Testis (tissue), 2 donors: ENCODE measurements at regions not wholly inside any gene's neighbourhood (a gene's known extent, or its start where the extent isn't known, plus 50 kb on each side); places are given as distances from the start of the nearest gene placed in this dataset.
A peak's percentile ranks its signal among the peaks of the same experiment; 100 is the strongest.
"Not testable (repeated sequence)": the region's sequence is repeated elsewhere in the genome, so short reads cannot be mapped to it uniquely, and the experiment has no call there.

Source experiments
- DNase-seq: peaks from one replicate; pipeline ENCODE4 v3.0.0-alpha.2; 2019
- H3K27ac ChIP-seq, 2 donors: fragments of 200-600 bp; sonication (generic); one replicate each; pipeline ENCODE4 v1.5.1; 2019
- H3K27me3 ChIP-seq: fragments of 200-600 bp; sonication (generic); one replicate; pipeline ENCODE4 v1.5.1; 2019
- H3K36me3 ChIP-seq: fragments of 200-600 bp; sonication (generic); one replicate; pipeline ENCODE4 v1.5.1; 2017; ENCODE audit warnings: low read depth; ENCODE audit errors: missing control alignments
- H3K4me1 ChIP-seq: fragments of 200-600 bp; sonication (generic); one replicate; pipeline ENCODE4 v1.5.1; 2019
- H3K4me3 ChIP-seq, 2 donors: fragments of 200-600 bp; sonication (generic); one replicate each; pipeline ENCODE4 v1.5.1; 2017 to 2019
- H3K9me3 ChIP-seq: fragments of 200-600 bp; sonication (generic); one replicate; pipeline ENCODE4 v1.5.1; 2017
- POLR2A ChIP-seq: fragments of 450-650 bp; IDR thresholded peaks from one replicate; pipeline ENCODE4 v1.6.1; 2017; ENCODE audit warnings: antibody characterized with exemption, mild to moderate bottlenecking, moderate library complexity
- WGBS, 2 donors: methylation state at CpG; one replicate each; pipeline ENCODE4 v1.1.5; 2018; 5-methylcytosine and 5-hydroxymethylcytosine counted together
- intact Hi-C: fragments of 100-400 bp; cut with DNase I; formaldehyde crosslinking; loops from one replicate; pipeline ENCODE4 v1.15.1; 2023; ENCODE audit warnings: low total_unique reads
- TF ChIP-seq, protein P1 (sequence below), 3 experiments: fragments of 450-650 bp in 2 of 3; fragments of 200-600 bp in 1 of 3; sonication (generic) in 1 of 3; IDR thresholded peaks; one replicate each; pipeline ENCODE4 v1.5.1; 2016 to 2019; ENCODE audit warnings: antibody characterized with exemption in 3 of 3, mild to moderate bottlenecking in 2 of 3, moderate library complexity in 1 of 3

DNA sequence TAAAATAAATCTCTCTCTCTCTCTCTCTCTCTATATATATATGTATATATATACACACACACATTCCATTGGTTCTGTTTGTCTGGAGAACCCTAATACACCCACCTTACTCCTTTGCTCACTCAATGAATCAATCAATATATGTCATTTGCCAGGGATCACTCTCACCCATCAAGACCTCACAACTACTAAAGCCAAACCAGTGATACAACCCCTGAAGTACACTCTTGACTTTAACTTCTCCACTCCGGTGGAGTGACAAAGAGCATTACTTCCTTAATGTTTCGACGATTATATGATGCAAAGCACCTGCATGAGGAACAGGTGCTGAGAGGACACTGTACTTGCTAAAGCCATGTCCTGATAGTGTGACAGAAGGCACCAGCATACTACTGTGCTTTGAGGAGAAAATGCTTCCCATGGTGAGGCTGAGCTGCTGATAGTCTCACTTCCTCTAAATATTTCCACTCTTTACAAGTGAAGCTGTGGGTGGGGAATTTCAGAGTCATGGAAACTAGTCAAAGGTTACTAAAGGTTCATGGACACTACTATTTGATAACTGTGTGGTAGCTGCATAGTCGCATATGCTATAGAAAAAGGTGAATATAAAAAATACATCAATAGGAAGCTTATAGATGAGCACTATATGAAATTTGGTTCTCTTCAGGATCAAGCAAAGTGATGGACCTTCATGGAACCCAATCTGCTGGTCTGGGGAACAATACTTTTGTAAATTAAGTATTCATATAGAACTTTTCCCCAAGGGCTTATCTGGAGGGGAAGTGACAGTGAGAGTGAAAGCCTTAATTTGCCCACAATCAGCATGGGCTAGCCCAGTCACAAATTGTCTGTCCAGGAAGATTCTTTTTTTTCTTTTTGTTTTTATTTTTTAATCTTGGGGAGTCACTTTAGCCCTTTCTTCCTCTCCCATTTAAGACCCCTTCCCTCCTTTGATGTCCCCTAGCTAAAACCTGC is 141.9 kb upstream of the NEDD9 start:
- 81 to 82% methylated on average over 4 of the region's 4 CpGs for WGBS, 2 donors
- no peaks in the 10 kb centered on the region for H3K36me3 ChIP-seq

DNA sequence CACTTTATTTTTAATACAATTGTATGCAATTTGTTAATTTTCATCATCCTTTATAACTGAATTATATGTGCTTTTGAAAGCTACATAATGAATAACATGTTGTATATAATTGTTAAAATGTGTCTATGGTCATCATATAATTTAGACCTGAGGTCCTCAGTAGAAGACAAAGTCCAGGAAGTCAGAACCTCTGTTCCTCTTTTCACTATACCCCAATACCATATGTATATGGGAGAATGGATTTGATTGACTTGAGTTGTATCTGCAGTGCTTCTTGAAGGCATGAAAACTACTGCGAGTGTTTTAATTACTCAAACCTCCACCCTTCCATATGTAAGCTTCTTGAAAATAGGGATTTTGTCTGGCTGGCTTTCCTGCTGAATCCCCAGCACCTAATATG is 140.7 kb upstream of the NEDD9 start:
- Histone ChIP-seq H3K27me3 (no peaks in the 10 kb centered on the region), H3K4me3 (no peak overlapping the region), H3K9me3 (no peaks in the 10 kb centered on the region), H3K27ac (no peak overlapping the region), H3K4me1 (peaks cover 14% of the 10 kb centered on the region), H3K36me3 (no peaks in the 10 kb centered on the region)
- intact Hi-C loops: no loop called here
- no peak for TF ChIP-seq POLR2A
- TF ChIP-seq, protein P1, sequence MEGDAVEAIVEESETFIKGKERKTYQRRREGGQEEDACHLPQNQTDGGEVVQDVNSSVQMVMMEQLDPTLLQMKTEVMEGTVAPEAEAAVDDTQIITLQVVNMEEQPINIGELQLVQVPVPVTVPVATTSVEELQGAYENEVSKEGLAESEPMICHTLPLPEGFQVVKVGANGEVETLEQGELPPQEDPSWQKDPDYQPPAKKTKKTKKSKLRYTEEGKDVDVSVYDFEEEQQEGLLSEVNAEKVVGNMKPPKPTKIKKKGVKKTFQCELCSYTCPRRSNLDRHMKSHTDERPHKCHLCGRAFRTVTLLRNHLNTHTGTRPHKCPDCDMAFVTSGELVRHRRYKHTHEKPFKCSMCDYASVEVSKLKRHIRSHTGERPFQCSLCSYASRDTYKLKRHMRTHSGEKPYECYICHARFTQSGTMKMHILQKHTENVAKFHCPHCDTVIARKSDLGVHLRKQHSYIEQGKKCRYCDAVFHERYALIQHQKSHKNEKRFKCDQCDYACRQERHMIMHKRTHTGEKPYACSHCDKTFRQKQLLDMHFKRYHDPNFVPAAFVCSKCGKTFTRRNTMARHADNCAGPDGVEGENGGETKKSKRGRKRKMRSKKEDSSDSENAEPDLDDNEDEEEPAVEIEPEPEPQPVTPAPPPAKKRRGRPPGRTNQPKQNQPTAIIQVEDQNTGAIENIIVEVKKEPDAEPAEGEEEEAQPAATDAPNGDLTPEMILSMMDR (IDR thresholded peaks at IDR 0.05): no peak
- DNase-seq: no peak
- WGBS, 2 donors: 90 to 94% methylated on average over 1 of the region's 1 CpG

More for the DNA sequence above, 141.9 kb upstream of the NEDD9 start:
- H3K9me3 ChIP-seq: no peaks in the 10 kb centered on the region
- H3K4me1 ChIP-seq: peaks cover 14% of the 10 kb centered on the region
- no peak for TF ChIP-seq POLR2A
- intact Hi-C loops: no loop called here
- no peak overlapping the region for H3K4me3 ChIP-seq
- H3K27me3 ChIP-seq: no peaks in the 10 kb centered on the region
- no peak overlapping the region for H3K27ac ChIP-seq
- DNase-seq: no peak

DNA sequence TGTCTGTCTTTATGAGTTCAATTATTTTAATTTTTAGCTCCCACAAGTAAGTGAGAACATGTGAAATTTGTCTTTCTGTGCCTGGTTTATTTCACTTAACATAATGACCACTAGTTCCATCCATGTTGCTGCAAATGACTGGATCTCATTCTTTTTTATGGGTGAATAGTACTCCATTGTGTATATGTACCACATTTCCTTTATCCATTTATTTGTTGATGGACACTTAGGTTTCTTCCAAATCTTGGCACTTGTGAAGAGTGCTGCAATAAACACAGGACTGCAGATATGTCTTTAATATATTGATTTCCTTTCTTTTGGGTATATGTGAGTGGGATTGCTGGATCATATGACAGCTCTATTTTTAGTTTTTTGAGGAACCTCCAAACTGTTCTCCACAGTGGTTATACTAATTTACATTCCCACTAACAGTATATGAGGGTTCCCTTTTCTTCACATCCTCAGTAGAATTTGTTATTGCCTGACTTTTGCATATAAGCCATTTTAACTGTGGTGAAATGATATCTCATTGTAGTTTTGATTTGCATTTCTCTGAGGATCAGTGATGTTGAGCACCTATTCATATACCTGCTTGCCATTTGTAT is 139.8 kb upstream of the NEDD9 start:
- H3K27me3 ChIP-seq, H3K4me3 ChIP-seq, H3K27ac ChIP-seq, DNase-seq, H3K36me3 ChIP-seq, H3K9me3 ChIP-seq, intact Hi-C loops: not testable (repeated sequence)
- H3K4me1 ChIP-seq: peaks cover 19% of the 10 kb centered on the region

DNA sequence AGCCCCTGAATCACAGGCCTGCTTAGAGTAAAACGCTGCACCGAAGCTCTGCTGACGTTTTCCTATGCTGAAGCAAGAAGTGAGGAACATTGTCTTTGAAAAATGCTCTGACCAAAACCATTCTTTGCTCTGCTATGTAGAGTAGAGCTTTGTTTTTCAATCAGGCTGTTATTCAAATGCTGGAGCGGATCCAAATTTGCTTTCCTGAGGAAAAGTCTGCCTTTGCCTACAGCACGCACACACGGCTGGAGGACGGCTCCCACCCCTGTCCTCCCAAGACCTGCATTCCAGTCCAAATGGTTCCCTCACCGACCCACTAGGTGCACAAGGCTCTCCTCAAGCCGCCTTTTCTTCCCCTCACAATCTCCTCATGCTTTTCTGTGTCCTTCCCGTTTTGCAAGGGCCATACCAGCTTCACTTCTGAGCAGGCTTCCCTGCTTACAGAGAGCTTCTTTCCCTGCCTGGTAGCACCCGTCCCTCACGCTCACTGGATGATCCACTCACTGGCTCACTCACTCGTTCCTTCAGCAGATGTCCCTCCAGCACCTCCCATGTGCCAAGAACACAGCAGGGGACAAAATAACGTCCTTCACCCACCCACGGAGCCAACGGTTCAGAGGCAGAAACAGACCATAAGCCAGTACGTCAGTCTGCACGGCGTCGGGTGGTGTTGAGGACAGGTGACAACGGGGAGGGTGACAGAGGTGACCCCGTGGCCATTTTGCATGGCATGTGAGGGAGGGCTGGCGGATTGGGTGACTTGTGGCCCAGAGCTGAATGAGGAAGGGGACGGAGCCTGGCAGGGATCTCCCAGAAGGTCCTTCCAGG is 137.9 kb upstream of the NEDD9 start:
- TF ChIP-seq, protein P1 (IDR thresholded peaks at IDR 0.05): no peak
- no peak for TF ChIP-seq POLR2A
- Histone ChIP-seq H3K4me1 (peaks cover 29% of the 10 kb centered on the region), H3K4me3 (no peak overlapping the region), H3K9me3 (no peaks in the 10 kb centered on the region), H3K27me3 (no peaks in the 10 kb centered on the region), H3K27ac (peak overlapping the region; percentile 42 to 55), H3K36me3 (no peaks in the 10 kb centered on the region)
- no peak for DNase-seq
- WGBS, 2 donors: 52 to 53% methylated on average over 19 to 24 of the region's 24 CpGs
- intact Hi-C loops: no loop called here

DNA sequence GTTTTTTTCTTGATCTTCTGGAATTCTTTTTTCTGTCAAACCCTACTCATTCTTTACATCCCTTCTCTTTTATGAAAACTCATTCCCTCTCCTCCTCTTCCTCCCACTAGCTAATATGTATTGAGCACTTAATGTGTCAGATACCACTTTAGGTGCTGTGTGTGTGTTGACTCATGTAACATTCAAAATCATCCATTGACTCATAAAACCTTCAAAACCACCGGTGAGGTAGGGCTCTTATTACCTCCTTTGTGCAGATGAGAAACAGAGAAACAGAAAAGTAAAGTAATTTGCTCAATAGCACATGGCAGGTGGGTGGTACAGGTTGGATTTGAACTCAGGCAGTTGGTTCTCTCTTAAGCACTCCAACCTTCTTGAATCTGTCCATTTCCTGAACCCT is 136.3 kb upstream of the NEDD9 start:
- WGBS, 2 donors: 81 to 86% methylated on average over 1 of the region's 1 CpG
- H3K4me1 ChIP-seq: peaks cover 45% of the 10 kb centered on the region
- no peak overlapping the region for H3K4me3 ChIP-seq
- TF ChIP-seq, protein P1 (IDR thresholded peaks at IDR 0.05): no peak
- TF ChIP-seq POLR2A: no peak
- no peaks in the 10 kb centered on the region for H3K9me3 ChIP-seq
- H3K36me3 ChIP-seq: no peaks in the 10 kb centered on the region
- H3K27me3 ChIP-seq: no peaks in the 10 kb centered on the region
- DNase-seq: no peak
- no peak overlapping the region for H3K27ac ChIP-seq
- intact Hi-C loops: no loop called here
